Suprapubic skin (tissue), 3 donors: ENCODE measurements at regions not wholly inside any gene's neighbourhood (a gene's known extent, or its start where the extent isn't known, plus 50 kb on each side); places are given as distances from the start of the nearest gene placed in this dataset.

ENCODE experiments used
- EP300 ChIP-seq: sonication (generic); formaldehyde crosslinking; IDR thresholded peaks from one replicate; pipeline ENCODE4 v1.6.1; 2017; ENCODE audit warnings: antibody characterized with exemption
- POLR2A ChIP-seq, 2 donors: fragments of 450-650 bp; IDR thresholded peaks; one replicate each; pipeline ENCODE4 v1.6.1; 2017; ENCODE audit warnings: antibody characterized with exemption in 2 of 2, mild to moderate bottlenecking in 2 of 2, moderate library complexity in 2 of 2
- TF ChIP-seq, protein P1 (sequence below), 2 donors: fragments of 200-600 bp in 1 of 2; fragments of 450-650 bp in 1 of 2; sonication (generic) in 1 of 2; IDR thresholded peaks; one replicate each; pipeline ENCODE4 v1.5.1; 2016 to 2019; ENCODE audit warnings: antibody characterized with exemption in 2 of 2, mild to moderate bottlenecking in 1 of 2, moderate library complexity in 1 of 2

GRCh38 chr11:92511522-92512203 is 287.0 kb downstream of the FAT3 start:
- no peak for TF ChIP-seq EP300
- no peak for TF ChIP-seq POLR2A (IDR thresholded peaks at IDR 0.05)
- TF ChIP-seq, protein P1, sequence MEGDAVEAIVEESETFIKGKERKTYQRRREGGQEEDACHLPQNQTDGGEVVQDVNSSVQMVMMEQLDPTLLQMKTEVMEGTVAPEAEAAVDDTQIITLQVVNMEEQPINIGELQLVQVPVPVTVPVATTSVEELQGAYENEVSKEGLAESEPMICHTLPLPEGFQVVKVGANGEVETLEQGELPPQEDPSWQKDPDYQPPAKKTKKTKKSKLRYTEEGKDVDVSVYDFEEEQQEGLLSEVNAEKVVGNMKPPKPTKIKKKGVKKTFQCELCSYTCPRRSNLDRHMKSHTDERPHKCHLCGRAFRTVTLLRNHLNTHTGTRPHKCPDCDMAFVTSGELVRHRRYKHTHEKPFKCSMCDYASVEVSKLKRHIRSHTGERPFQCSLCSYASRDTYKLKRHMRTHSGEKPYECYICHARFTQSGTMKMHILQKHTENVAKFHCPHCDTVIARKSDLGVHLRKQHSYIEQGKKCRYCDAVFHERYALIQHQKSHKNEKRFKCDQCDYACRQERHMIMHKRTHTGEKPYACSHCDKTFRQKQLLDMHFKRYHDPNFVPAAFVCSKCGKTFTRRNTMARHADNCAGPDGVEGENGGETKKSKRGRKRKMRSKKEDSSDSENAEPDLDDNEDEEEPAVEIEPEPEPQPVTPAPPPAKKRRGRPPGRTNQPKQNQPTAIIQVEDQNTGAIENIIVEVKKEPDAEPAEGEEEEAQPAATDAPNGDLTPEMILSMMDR (IDR thresholded peaks at IDR 0.05) = no peak
